HepG2 (cell line): ENCODE measurements at regions not wholly inside any gene's neighbourhood (a gene's known extent, or its start where the extent isn't known, plus 50 kb on each side); places are given as distances from the start of the nearest gene placed in this dataset.

ENCODE experiments used
- KDM4B ChIP-seq: sonication (generic); formaldehyde crosslinking; IDR thresholded peaks from 2 replicates; pipeline ENCODE4 v1.4.0; 2020; ENCODE audit warnings: missing genetic modification reagents
- KLF12 ChIP-seq: sonication (generic); formaldehyde crosslinking; IDR thresholded peaks from 2 replicates; pipeline ENCODE4 v1.4.0; 2020; ENCODE audit warnings: missing genetic modification reagents, borderline replicate concordance
- XBP1 ChIP-seq: sonication (generic); formaldehyde crosslinking; IDR thresholded peaks from 2 replicates; pipeline ENCODE4 v1.5.0; 2020; ENCODE audit warnings: missing genetic modification reagents
- ZBTB7A ChIP-seq: sonication (generic); formaldehyde crosslinking; IDR thresholded peaks from 2 replicates; pipeline ENCODE4 v1.8.0; 2022; ENCODE audit warnings: mild to moderate bottlenecking, missing genetic modification reagents
- TF ChIP-seq, protein P1 (sequence below): sonication (generic); formaldehyde crosslinking; IDR thresholded peaks from 2 replicates; pipeline ENCODE4 v1.8.0; 2023; ENCODE audit warnings: mild to moderate bottlenecking, missing genetic modification reagents
- TF ChIP-seq, protein P2 (sequence below): sonication (generic); formaldehyde crosslinking; IDR thresholded peaks from 2 replicates; pipeline ENCODE4 v1.4.0; 2020; ENCODE audit warnings: missing genetic modification reagents, borderline replicate concordance
- TF ChIP-seq, protein P3 (sequence below): sonication (generic); formaldehyde crosslinking; IDR thresholded peaks from 2 replicates; pipeline ENCODE4 v1.4.0; 2020; ENCODE audit warnings: missing genetic modification reagents, borderline replicate concordance

DNA sequence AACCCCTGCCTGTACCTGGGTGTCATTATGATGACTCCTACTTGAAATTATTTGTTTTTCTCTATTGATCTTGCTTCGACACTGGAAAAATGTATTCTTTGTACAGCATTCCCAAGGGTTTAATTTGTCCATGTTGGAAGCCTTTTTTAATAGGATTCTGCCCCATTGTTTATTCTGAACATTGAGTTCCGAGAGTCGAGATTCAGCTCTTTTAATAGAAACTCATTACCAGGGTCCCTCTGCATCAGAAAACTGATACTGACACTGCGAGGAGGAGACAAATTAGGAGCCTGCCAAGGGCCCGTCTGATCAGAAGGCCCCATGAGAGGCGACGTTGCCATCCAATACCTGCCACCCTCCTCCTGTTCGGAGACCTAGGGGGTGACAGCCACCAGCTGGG, 260.5 kb upstream of the ZMIZ1 start (continued):
- TF ChIP-seq, protein P1, sequence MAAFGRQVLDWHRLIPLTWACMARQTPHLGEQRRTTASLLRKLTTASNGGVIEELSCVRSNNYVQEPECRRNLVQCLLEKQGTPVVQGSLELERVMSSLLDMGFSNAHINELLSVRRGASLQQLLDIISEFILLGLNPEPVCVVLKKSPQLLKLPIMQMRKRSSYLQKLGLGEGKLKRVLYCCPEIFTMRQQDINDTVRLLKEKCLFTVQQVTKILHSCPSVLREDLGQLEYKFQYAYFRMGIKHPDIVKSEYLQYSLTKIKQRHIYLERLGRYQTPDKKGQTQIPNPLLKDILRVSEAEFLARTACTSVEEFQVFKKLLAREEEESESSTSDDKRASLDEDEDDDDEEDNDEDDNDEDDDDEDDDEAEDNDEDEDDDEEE = no peak
- TF ChIP-seq KLF12 (CRISPR knock-in tag) = no peak
- TF ChIP-seq XBP1 = no peak
- no peak for TF ChIP-seq ZBTB7A (CRISPR knock-in tag)
- TF ChIP-seq, protein P2, sequence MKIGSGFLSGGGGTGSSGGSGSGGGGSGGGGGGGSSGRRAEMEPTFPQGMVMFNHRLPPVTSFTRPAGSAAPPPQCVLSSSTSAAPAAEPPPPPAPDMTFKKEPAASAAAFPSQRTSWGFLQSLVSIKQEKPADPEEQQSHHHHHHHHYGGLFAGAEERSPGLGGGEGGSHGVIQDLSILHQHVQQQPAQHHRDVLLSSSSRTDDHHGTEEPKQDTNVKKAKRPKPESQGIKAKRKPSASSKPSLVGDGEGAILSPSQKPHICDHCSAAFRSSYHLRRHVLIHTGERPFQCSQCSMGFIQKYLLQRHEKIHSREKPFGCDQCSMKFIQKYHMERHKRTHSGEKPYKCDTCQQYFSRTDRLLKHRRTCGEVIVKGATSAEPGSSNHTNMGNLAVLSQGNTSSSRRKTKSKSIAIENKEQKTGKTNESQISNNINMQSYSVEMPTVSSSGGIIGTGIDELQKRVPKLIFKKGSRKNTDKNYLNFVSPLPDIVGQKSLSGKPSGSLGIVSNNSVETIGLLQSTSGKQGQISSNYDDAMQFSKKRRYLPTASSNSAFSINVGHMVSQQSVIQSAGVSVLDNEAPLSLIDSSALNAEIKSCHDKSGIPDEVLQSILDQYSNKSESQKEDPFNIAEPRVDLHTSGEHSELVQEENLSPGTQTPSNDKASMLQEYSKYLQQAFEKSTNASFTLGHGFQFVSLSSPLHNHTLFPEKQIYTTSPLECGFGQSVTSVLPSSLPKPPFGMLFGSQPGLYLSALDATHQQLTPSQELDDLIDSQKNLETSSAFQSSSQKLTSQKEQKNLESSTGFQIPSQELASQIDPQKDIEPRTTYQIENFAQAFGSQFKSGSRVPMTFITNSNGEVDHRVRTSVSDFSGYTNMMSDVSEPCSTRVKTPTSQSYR (CRISPR knock-in tag) = no peak
- TF ChIP-seq KDM4B (CRISPR knock-in tag) = no peak
- TF ChIP-seq, protein P3, sequence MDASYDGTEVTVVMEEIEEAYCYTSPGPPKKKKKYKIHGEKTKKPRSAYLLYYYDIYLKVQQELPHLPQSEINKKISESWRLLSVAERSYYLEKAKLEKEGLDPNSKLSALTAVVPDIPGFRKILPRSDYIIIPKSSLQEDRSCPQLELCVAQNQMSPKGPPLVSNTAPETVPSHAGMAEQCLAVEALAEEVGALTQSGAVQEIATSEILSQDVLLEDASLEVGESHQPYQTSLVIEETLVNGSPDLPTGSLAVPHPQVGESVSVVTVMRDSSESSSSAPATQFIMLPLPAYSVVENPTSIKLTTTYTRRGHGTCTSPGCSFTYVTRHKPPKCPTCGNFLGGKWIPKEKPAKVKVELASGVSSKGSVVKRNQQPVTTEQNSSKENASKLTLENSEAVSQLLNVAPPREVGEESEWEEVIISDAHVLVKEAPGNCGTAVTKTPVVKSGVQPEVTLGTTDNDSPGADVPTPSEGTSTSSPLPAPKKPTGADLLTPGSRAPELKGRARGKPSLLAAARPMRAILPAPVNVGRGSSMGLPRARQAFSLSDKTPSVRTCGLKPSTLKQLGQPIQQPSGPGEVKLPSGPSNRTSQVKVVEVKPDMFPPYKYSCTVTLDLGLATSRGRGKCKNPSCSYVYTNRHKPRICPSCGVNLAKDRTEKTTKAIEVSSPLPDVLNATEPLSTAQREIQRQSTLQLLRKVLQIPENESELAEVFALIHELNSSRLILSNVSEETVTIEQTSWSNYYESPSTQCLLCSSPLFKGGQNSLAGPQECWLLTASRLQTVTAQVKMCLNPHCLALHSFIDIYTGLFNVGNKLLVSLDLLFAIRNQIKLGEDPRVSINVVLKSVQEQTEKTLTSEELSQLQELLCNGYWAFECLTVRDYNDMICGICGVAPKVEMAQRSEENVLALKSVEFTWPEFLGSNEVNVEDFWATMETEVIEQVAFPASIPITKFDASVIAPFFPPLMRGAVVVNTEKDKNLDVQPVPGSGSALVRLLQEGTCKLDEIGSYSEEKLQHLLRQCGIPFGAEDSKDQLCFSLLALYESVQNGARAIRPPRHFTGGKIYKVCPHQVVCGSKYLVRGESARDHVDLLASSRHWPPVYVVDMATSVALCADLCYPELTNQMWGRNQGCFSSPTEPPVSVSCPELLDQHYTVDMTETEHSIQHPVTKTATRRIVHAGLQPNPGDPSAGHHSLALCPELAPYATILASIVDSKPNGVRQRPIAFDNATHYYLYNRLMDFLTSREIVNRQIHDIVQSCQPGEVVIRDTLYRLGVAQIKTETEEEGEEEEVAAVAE (CRISPR knock-in tag) = no peak
